GM19035 (cell line): ENCODE measurements at regions not wholly inside any gene's neighbourhood (a gene's known extent, or its start where the extent isn't known, plus 50 kb on each side); places are given as distances from the start of the nearest gene placed in this dataset.

Experiments
- ATAC-seq: cut with Tn5 transposase; IDR thresholded peaks from one replicate; pipeline ENCODE4 v1.9.1; 2021; ENCODE audit not compliant: unreplicated experiment

DNA sequence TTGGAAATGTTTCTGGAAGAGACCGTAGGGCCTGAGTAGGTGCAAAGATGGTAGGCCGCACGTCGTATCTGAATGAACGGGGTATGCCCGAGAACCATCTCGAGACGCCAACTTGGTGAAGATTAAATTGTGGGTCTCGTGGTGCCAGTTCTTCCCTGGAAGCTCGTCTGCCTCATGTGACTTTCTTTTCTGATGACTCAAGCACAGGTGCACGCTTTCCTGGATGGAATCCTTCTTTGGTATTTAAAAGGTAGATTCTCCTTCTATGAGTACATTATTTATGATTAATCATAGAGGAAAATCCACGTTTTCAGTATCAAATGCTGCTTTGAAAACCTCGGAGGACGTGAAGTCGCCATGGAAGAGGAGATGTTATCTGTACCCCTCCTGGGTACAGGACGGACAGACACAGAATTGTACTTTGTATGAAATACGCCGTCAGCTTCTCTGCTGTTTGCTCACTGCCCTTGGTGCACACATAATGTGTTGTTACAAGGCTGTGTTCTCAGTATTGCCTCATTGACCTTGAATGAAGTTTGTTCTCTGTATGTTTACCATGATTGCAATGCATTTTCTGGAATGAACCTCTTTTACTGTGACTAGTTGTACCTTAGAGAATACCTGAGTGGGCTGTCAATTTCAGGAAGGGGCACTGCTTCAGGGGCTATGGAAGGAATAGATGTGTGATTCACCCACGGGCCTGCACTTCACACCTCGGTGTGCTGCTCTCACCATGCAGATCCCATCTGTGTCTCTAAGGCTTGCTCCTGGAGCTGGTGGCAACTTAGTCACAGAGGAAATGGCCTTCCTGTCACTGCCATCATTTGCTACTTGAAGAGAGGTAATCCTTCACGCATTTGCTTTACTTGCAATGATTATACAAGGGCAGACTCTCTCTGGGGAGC lies 137.3 kb upstream of the RTL1 start:
- no peak for ATAC-seq

DNA sequence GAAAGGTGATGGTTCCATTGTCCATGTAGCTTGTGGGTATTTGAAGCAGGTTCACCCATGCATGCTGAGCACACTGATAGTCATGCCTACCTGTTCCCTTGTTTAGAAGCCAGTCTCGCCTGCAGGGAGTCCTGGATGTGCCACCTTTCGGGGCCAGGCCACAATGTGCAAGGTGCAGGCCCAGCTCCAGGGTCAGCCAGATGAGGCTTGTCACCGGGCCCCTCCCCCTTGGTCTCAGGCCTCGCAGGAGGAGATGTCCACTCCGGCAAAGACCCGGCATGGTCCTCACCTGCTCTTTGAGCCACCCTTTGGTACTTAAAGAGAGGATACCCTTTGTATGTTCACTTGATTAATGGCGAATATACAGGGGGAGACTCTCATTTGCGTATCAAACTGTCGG lies 140.4 kb upstream of the RTL1 start:
- ATAC-seq, result no peak

DNA sequence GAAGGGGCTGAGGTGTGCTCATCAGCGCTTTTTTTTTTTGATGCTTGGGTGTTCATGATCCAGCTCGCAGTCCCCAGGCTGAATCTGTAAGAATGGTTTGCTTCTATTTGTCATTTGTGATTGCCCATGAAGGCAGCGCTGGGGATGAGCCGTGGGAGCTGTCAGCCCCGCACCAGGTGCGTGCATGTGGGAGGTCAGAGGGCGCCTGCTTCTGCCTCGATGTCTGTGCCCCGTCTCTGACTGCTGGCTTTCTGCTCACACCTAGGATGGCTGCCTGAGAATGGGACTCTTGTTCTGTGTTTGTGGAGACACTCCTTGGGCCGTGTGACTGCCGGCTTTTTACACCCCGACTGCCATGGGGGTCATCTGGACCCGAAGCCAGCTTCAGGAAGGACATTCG lies 141.2 kb upstream of the RTL1 start:
- ATAC-seq, result no peak

DNA sequence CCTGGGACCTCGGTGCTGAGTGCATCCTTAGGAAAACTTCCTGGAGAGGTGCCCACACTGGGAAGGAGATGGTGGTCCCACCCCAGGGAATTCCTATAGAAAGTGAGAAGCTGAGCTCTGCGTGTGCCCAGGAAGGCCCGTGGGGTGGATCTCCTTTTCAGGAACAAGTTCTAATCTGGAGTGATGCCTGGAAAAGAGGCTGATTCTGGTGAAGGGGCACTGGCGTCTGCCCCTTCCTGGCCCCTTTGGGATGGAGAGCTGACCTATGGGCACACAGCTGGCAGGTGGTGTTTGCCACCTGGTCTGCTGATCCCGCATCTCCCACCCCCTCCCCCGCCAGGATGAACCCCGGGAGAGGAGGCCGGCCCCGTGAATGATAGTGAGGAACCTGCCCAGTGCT lies 142.0 kb upstream of the RTL1 start:
- no peak for ATAC-seq

DNA sequence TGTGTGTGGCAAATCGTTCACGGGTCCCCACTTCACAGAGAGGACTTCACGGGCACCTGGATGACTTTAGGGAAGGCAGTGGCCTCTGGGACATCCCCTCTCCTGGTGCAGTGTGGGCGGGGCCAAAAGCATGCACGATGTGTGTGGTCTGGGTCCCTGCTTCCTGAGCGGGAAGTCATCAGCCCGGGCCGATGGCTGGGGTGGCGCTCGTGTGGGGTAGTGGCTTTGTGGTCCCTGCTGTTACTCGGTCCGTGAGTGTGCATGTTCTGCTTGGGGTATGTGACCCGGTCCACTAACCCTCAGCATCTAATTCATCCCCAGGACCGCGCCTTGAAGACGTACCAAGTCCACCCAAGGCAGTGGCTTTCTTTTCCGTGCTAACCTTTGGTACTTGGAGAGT lies 142.5 kb upstream of the RTL1 start:
- ATAC-seq, result no peak

DNA sequence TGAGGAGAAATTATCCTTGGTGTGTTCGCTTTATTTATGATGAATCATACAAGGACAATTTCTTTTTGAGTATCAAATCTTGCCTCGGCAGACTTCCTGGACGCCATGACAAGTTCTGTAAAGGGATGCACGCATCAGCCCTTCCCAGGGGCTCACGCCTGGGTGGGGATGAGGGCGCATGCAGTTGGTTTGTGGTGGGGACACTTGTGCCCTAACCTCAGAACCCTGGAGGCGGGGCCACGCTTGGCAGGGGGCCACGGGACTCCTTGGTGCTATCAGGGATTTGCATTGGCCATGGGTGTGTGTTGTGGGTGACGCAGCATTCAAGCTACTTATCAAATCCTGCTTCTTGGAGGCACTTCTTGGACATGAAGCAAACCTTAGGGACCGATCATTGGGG lies 143.8 kb upstream of the RTL1 start:
- no peak for ATAC-seq

DNA sequence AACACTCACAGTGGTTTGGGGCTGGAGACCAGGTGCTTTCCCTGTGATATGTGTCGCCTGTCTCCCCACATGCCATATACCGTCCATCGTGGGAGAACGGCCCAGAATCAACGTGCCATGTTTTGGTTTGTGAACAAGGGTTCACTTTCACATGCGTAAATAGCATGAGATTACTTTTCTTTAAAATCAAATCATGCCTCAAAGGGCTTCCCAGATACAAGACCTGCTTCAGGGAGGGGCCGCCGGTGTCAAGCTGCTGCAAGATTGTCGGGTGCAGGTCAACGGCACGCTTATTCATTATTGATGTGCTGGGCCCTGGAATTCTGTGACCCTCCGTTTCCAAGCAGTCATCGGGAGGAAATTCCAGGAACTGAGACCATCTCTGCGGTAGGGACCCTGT lies 145.2 kb upstream of the RTL1 start:
- ATAC-seq, result no peak

DNA sequence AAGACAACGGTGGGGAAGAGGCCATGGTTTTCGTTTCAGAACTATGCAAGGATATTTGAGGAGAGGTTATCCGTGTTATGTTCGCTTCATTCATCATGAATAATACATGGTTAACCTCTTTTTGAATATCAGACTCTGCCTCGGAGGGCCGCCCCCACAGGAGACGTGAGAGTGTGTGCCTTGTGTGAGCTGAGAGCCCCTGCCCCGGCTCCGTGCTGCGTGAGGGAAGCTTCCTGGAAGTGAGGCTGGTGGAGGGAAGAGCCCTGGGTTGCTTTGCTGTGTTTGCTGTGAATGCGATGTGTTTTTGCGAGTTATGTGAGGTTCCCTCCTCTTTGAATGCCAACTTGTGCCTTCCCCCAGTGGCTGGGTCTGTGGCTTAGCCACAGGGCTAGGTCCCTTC lies 146.0 kb upstream of the RTL1 start:
- ATAC-seq, result no peak

DNA sequence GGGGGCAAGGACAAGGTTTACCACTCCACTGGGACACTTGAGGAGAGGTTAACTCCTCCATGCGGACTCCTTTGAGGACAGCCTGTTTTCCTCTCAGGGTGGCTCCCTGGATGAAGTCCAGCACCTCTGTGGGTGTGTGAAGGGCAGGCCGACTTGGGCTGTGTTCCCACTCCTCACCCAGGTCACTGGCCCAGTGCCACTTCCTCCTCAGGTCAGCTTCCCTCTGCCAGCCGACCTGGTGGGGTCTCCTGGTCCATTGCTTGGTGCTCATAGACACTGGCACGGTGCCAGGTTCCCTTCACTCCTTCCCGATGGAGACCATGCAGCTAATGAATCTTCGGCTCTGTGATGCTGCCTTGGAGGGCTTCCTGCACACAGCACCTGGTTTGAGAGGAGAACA lies 146.4 kb upstream of the RTL1 start:
- ATAC-seq, result no peak

DNA sequence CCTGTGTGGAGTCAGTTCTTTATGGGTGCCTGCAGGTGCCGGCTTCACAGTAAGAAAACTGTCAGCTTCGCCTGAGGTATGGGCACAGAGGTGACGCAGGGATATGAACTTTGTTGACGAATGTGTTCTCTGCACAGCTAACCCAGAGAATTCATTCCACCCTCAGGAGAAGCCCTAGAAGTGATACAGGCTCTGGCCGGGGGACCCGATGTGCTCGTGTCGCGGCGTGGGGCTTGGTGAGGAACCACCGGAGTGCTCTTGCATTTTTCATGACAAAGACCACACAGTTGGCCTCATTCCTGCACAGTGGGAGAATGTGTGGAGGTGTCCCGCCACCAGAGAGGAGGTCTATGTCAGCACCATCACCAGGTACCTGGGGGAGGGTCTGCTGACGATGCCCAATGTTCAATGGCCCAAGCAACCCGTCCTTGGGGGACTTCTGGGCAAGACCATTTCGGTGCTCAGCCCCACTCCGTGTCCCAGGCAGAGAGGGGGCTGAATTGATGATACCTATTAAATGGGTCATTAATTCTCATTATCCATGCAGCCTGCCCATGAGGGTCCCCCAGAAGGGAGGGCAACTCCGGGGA lies 147.5 kb upstream of the RTL1 start:
- ATAC-seq, result no peak

DNA sequence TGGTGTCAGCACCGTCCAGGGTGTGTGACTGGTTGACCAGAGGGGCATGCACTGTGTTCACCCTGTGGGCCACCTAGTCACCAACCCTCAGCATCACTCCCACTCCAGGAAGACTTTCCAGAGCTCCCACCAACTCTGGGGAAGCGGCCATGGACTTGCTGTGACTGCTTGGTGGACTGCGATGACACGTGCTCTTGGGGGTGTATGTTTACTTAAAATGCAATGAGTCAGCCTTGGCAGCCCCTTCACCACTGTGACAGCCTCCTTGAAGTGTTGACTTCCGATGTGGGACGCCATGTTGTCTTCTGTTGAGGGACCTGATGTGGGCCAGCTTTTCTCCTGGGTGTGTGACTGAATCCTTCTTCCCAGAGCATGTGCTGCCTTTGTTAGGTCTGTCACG lies 151.1 kb upstream of the RTL1 start:
- ATAC-seq, result no peak

DNA sequence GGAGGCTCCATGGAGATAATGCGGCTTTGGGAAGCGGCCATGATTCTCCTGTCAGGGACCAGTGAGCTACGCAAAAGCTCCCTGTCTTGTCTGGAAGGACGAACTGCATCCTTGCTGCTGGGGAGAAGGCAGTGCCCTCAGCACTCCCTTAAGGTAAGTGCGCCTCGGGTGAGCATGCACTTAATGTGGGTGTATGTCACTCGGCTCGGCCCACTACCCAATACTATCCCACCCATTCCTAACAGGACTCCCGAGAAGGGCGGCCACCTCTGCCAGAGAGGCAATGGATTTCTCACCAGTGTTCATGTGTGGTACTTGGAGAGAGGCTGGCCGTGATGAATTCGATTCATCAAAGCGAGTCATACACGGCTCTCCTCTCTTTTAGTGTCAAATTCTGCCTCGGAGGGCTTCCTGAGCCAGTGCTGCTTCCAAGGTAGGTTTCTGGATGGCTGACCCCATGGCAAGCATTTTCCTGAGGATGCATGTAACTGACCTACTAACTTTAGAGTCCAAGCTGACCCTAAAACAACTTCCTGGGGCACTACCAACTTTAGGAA lies 151.7 kb upstream of the RTL1 start:
- no peak for ATAC-seq

DNA sequence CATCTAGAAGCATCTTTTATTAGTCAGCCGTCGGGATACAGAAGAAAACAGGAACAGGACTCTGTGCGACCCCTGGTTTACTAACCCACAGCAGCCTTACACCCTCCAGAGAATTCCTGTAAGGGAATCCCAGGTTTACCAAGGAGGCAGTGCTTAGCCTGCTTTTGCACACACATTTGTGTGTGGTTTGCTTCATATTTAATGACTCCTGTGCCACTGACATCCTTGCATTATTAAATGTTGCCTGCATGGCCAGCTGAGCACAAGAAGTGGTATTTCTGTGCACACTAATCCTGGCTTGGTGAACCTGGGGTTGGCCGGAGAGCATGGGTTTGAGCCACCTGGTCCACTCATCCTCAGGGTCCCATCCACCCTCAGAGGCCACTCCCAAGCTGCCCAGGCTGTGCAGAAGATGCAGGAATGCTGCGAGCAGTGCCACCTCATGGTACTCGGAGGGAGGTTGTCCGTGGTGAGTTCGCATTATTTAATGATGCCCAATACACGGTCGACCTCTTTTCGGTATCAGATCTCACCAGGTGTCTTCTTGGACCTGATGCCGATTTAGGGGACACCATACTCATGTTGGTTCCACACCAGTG lies 152.4 kb upstream of the RTL1 start:
- ATAC-seq, result no peak

DNA sequence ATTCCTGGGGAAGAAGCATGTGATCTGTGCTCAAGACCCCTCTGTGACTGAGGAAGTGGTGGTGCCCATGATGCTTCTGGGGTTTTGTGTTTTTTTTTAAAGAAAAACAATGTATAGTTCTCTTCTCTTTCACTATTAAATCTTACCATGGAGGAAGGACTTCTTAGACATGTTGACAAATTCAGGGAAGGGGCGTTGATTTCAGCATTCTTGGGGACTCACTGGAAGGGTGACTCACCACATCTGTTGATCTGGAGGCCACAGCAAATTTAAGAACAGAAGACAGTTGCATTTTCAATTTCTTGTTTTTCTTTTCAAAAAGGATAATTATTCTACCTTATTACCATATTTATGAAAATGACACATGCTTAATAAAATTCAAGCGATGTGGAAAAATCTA lies 152.9 kb upstream of the RTL1 start:
- no peak for ATAC-seq

DNA sequence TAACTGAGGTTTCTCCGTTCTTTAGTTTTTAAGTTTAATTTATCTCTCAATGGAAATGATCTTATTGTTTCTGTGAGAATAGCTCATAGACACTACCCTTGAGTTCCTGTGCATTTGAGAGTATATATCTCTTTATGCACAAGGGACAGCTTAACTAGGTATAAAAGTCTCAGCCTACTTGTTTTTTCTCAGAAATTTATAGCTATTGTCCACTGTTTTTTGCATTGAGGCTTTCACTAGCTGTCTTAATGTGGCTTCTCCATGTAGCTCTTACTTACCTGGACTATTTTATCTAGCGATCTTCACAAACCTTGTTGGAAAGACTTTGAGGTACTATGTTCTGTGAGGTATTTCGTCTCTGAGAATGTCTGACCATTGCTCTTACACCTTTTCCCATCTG lies 153.9 kb upstream of the RTL1 start:
- no peak for ATAC-seq

DNA sequence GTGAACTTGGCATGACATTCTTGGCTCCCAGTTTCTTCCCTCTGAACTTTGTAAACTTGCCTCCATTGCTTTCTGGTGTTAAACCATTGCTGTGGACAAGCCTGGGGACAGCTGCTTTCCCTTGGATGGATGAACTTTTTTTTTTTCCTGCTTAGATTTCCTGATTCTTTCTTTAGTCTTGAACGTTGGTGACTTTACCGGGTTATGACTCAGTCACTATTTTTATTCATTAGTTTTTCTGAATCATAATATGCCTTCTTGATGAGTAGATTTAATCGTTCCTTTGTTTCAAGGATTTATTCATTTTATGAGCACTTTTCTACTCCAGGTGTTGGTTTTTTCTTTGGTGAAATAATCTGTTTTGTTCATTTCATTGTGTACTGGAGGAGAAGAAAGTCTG lies 155.0 kb upstream of the RTL1 start:
- ATAC-seq, result no peak

DNA sequence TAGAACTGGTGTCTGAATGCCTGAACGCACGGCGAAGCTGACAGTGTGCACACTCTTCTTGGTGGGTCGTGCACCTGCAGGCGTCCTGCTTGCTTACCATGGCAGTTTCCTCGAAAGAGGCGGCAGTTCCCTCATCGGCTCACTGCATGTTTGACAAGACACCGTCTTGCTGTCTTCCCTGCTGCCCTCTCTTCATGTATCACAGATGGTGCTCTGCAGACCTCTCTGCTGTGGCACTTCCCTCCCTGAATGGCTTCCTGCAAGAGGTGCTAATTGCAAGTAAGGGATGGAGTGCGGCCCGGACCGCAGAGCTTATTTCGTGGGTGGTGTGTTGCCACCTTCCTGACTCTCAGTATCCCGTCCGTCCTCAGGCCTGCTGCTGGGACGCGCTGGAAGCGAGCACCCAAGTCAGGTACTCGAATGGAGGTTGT lies 156.7 kb upstream of the RTL1 start:
- ATAC-seq, result no peak

DNA sequence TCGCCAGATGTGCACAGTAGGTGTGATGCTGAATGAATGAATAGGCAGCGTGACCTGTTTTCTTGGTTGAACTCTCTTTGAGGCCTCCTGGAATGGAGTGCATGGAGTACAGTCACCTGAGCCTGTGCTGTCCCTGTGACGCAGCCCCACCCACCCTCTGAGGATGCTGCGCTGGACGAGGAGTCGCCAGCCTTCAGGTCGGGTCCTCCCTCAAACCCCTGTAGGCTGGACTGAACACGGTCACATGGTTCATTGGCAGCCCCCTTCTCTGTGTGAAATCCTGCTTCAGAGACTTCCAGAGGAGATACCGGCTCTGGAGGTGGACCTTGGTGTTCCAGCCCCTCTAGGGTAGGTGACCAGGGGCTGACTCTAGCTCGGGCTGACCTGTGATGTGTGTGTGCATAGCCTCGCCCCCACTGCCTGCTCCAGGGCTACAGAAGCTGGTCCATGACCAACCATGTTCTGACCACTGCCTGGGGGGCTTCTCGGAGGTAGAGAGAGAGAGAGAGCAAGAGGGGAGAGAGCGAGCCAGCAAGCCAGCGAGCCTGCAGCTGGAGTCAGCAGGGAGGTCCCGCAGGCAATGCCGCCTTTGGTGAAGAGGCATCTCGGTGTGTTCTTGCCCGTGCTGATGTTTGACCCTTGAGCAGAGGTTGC lies 158.0 kb upstream of the RTL1 start:
- ATAC-seq, result no peak

DNA sequence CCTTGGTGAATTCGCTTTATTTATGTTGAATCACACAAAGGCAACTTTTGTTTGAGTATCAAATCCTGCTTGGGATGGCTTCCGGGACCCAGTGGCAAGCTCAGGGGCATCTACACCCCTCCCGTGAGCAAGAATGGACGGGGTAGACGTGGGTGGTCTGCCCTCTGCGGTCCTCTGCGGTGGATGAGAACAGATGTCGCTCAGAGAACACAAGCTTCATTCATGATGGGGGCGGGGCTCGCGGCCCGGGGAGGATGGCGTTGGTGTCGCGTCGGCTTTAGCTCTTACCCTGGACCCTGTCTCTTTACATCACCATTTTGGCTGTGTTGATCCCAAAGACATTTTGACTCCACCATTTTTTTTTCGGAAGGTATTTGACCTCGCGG lies 158.5 kb upstream of the RTL1 start:
- ATAC-seq, result no peak

DNA sequence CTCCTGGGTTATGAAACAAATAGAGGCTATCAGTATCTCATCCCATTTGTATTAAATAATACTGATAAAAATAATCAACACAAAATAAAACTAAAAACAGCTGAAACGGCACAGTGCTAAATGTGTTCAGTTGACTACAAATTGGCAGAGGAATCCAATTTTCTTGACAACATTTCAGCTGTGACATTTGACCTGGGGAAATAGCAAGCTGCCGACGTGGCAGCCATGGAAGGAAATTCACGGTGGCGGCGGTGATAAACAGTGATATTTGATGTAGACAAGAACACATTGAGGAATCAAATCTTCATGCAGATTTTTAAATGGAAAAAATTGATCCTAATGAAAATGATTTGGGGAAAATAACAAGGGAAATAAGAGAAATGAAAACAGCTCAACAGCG lies 159.1 kb upstream of the RTL1 start:
- ATAC-seq, result no peak

DNA sequence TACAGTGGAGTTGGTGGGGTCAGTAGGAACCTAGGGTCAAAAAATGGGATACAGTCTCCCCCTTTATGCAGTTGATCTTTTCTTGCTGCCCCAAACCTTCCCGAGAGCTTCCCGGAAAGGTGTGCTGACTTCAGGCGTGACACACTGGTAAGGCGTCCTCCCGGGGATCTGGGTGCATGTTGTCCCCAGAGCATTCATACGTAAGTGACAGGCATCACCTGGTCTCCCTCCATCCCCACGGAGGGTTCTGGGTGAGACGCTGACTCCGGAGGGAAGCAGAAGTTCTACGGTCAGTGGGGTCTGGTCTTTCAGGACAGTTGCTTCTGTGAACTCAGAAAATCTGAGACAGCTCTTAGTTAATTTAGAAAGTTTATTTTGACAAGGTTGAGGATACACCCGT lies 159.6 kb upstream of the RTL1 start:
- no peak for ATAC-seq
